ENCODE measurements at regions not wholly inside any gene's neighbourhood (a gene's known extent, or its start where the extent isn't known, plus 50 kb on each side); places are given as distances from the start of the nearest gene placed in this dataset.
A peak's percentile ranks its signal among the peaks of the same experiment; 100 is the strongest.
"Not testable (repeated sequence)": the region's sequence is repeated elsewhere in the genome, so short reads cannot be mapped to it uniquely, and the experiment has no call there.

DNA sequence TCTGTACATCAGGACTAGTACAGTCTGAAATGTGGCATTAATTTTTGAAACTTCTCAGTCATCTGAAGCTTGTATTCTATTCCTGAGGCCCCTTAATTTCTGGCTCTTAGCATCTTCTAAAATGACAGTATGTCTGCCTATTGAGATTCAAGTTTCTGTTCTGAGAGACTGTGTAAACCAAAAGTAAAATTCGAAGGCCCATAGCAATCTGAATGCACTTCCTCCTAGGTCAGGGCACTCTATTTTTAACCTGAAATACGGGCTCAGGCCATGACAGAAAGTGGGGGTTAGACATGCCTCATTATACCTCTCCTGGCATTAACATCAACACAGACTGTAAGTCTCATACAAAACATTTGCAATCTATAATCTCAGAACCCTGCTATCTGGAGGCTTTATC is 584.4 kb downstream of the KLHL4 start:
- no peak overlapping the region for H3K4me3 Mint-ChIP-seq (ENCODE audit: low read depth)

DNA sequence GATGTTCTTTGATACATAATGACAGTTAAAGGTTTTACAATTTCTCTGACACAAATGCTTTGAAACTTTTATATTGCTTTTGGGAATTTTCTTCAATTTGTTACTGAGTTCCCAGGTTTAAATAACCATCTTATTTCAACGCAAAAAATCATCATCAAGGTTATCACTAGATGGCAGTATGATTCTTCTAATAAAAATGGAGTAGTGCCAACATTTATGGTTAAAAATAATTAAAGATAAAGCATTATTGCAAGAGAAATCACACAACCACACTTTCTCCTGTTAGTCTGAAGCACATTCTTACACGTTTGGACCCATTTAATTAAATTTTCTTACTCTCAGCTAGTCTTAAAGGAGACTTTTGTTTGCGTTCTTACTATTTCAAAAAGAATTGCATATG is 611.3 kb upstream of the CPXCR1 start:
- no peaks in the 10 kb centered on the region for H3K36me3 Mint-ChIP-seq (ENCODE audit: insufficient read depth)
- H3K9me3 Mint-ChIP-seq (ENCODE audit: low read depth), result no peaks in the 10 kb centered on the region
- no peak overlapping the region for H3K4me3 Mint-ChIP-seq (ENCODE audit: low read depth)
- DNase-seq (ENCODE audit: low spot score, unreplicated experiment), result no peak
- H3K27ac Mint-ChIP-seq, result no peak overlapping the region
- H3K27me3 Mint-ChIP-seq, result no peaks in the 10 kb centered on the region
- H3K4me1 Mint-ChIP-seq (ENCODE audit: low read depth), result peaks cover 6% of the 10 kb centered on the region
- peak; percentile 61 for TF ChIP-seq CTCF (IDR thresholded peaks at IDR 0.05; ENCODE audit: unreplicated experiment)

More for the DNA sequence above, 584.4 kb downstream of the KLHL4 start:
- Mint-ChIP-seq H3K4me1 (ENCODE audit: low read depth) (no peaks in the 10 kb centered on the region), H3K27ac (no peak overlapping the region), H3K9me3 (ENCODE audit: low read depth) (peaks cover 4% of the 10 kb centered on the region), H3K27me3 (no peaks in the 10 kb centered on the region), H3K36me3 (ENCODE audit: insufficient read depth) (no peaks in the 10 kb centered on the region)
- no peak for DNase-seq (ENCODE audit: low spot score, unreplicated experiment)
- no peak for TF ChIP-seq CTCF (IDR thresholded peaks at IDR 0.05; ENCODE audit: unreplicated experiment)

- no peak for DNase-seq (ENCODE audit: low spot score, unreplicated experiment)
- H3K27me3 Mint-ChIP-seq, result no peaks in the 10 kb centered on the region
- H3K27ac Mint-ChIP-seq, result no peak overlapping the region
- no peaks in the 10 kb centered on the region for H3K9me3 Mint-ChIP-seq (ENCODE audit: low read depth)
- no peaks in the 10 kb centered on the region for H3K36me3 Mint-ChIP-seq (ENCODE audit: insufficient read depth)
- TF ChIP-seq CTCF (IDR thresholded peaks at IDR 0.05; ENCODE audit: unreplicated experiment), result no peak
- peaks cover 6% of the 10 kb centered on the region for H3K4me1 Mint-ChIP-seq (ENCODE audit: low read depth)
- no peak overlapping the region for H3K4me3 Mint-ChIP-seq (ENCODE audit: low read depth)
Measured at GRCh38 chrX:88136328-88136727, 610.7 kb upstream of the CPXCR1 start.

GRCh38 chrX:88146577-88146976 is 600.4 kb upstream of the CPXCR1 start:
- no peaks in the 10 kb centered on the region for H3K9me3 Mint-ChIP-seq (ENCODE audit: low read depth)
- H3K4me1 Mint-ChIP-seq (ENCODE audit: low read depth), result no peaks in the 10 kb centered on the region
- H3K4me3 Mint-ChIP-seq (ENCODE audit: low read depth), result no peak overlapping the region
- H3K36me3 Mint-ChIP-seq (ENCODE audit: insufficient read depth), result no peaks in the 10 kb centered on the region
- H3K27me3 Mint-ChIP-seq, result no peaks in the 10 kb centered on the region
- no peak for DNase-seq (ENCODE audit: low spot score, unreplicated experiment)
- no peak for TF ChIP-seq CTCF (IDR thresholded peaks at IDR 0.05; ENCODE audit: unreplicated experiment)
- no peak overlapping the region for H3K27ac Mint-ChIP-seq

DNA sequence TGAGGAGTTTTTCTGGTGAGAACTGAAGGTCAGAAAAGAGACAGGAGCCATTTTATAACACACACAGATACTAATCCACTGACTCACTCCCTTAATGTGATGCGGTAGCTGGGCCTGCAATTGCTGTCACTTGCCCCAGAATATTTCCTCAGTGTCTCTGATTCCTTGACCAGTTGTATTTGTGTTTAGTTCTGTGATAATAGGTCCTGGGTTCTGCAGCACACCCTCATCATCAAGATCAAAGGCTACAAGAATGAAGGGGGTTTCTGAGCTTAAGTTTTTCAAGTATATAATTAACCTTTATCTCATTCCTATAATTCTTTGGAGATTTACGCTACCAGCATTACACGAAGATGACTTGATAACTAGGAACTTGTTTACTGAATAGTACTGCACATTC is 576.5 kb upstream of the CPXCR1 start:
- H3K27ac Mint-ChIP-seq, result no peak overlapping the region
- peaks cover 5% of the 10 kb centered on the region for H3K4me1 Mint-ChIP-seq (ENCODE audit: low read depth)
- H3K27me3 Mint-ChIP-seq, result no peaks in the 10 kb centered on the region
- no peak for TF ChIP-seq CTCF (IDR thresholded peaks at IDR 0.05; ENCODE audit: unreplicated experiment)
- peaks cover 2% of the 10 kb centered on the region for H3K36me3 Mint-ChIP-seq (ENCODE audit: insufficient read depth)
- no peak for DNase-seq (ENCODE audit: low spot score, unreplicated experiment)
- peaks cover 21% of the 10 kb centered on the region for H3K9me3 Mint-ChIP-seq (ENCODE audit: low read depth)
- H3K4me3 Mint-ChIP-seq (ENCODE audit: low read depth), result no peak overlapping the region

- not testable (repeated sequence) for H3K27me3 Mint-ChIP-seq; DNase-seq (ENCODE audit: low spot score, unreplicated experiment); H3K9me3 Mint-ChIP-seq (ENCODE audit: low read depth); H3K27ac Mint-ChIP-seq; H3K4me3 Mint-ChIP-seq (ENCODE audit: low read depth); H3K4me1 Mint-ChIP-seq (ENCODE audit: low read depth); H3K36me3 Mint-ChIP-seq (ENCODE audit: insufficient read depth)
Measured at GRCh38 chrX:88173932-88174440, 573.0 kb upstream of the CPXCR1 start.
